GM12872 (cell line): ENCODE measurements at regions not wholly inside any gene's neighbourhood (a gene's known extent, or its start where the extent isn't known, plus 50 kb on each side); places are given as distances from the start of the nearest gene placed in this dataset.

Source experiments
- TF ChIP-seq, protein P1 (sequence below): IDR thresholded peaks from 3 replicates; pipeline ENCODE4 v1.5.1; 2011; ENCODE audit warnings: low read depth, mild to moderate bottlenecking, low read length, moderate library complexity; ENCODE audit not compliant: insufficient read depth

DNA sequence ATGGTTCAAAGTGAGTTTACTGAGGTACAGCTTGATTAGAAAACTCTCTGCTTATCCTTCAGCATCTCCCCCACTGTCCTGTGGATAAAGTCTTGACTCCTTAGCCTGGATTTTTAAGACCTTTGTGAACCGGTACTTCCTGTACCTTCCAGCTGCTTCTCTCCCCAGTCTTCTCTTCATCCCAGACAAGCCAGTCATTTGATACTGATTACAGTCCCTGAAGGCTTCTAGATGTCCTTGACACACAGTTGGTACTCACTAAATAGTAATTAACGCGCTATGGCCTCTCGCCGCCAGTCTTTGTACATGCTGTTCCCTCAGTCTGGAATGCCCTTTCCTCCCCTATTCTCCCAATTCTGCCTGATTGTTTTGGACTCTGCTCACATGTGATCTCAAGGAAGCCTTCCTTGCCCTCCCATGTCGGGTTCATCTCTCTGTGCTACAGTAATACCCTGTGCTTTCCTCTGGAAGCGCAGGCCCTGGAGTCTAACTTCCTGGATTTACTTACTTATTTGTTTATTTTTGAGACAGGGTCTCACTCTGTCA is 50.6 kb upstream of the PTGR2 start:
- TF ChIP-seq, protein P1, sequence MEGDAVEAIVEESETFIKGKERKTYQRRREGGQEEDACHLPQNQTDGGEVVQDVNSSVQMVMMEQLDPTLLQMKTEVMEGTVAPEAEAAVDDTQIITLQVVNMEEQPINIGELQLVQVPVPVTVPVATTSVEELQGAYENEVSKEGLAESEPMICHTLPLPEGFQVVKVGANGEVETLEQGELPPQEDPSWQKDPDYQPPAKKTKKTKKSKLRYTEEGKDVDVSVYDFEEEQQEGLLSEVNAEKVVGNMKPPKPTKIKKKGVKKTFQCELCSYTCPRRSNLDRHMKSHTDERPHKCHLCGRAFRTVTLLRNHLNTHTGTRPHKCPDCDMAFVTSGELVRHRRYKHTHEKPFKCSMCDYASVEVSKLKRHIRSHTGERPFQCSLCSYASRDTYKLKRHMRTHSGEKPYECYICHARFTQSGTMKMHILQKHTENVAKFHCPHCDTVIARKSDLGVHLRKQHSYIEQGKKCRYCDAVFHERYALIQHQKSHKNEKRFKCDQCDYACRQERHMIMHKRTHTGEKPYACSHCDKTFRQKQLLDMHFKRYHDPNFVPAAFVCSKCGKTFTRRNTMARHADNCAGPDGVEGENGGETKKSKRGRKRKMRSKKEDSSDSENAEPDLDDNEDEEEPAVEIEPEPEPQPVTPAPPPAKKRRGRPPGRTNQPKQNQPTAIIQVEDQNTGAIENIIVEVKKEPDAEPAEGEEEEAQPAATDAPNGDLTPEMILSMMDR: no peak

DNA sequence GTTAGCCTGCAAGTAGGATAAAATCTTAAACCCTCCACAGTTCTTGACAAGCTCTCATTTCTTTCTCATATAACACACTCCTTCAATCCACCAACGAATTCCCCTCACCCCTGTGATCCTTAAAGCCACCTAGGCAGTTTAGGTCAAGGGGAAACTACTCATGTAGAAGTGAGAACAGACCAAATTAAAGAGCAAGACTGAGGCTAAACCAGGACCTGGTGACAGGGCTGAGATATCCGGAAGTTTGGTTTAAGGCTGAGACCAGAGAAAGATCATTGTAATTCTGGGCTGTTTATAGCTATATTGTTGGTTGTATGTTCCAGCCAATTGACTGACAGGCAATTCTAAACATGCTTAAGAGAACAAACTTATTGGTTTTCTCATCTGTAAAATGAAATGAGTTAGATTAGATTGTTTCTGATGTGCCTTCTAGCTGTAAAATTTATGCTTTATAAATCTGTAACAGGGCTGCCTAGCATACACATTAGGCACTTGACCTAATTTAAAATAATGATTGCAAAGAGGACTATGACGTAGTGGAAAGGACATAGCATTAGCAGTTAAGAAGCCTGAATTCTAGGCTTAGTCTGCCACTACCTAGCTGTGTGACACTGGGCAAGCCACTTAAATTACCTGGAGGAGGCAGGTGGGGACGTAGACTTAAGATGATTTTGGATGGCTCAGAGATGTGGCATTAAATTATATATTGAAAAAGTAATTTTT is 53.9 kb upstream of the PTGR2 start:
- TF ChIP-seq, protein P1: no peak

DNA sequence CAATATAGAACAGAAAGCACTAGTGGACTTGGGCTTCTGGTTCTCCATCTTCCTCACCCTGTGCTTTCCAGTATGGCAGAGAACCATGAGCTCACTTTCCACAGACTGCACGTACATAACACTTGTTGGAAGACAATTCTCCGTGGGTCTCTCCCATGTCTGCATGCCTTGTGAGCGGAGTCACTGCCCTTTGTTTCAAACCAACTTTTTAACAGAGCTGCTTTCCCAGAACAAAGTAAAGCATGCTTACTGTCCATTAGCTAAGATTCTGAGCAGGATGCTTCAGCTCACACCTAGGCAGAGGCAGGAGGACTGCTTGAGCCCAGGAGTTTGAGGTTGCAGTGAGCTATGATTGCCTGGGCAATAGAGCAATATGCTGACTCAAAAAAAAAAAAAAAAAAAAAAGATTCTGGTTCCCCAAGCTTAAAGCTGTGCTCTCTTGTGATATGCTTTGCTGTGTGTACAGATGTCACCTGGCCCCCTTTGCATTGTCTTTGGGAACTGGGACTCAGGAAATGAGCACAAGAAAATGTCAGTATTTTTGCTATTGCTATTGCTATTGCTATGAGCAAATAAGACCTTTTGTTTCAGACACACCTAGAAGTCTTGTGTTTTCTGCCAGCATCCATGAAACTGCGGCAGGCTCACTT is 54.6 kb upstream of the PTGR2 start:
- TF ChIP-seq, protein P1: no peak

DNA sequence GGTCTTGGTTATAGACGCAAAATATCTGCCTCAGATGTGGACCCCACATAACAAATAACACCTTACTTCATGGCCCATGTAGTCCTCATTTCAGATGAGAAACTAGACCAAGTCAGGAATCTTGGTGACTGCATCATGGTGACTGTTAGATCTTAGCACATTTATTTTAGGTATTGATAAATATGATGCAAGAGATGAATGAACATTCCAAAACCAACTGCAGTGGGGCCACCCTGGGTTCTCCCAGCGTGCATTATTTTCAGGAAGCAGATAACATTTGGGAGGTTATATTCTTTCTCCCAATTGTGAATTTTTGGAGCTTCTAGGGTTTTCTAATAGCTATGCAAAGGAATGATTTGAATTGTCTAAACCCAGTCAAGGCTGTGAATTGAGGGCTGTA is 55.2 kb upstream of the PTGR2 start:
- TF ChIP-seq, protein P1: no peak

DNA sequence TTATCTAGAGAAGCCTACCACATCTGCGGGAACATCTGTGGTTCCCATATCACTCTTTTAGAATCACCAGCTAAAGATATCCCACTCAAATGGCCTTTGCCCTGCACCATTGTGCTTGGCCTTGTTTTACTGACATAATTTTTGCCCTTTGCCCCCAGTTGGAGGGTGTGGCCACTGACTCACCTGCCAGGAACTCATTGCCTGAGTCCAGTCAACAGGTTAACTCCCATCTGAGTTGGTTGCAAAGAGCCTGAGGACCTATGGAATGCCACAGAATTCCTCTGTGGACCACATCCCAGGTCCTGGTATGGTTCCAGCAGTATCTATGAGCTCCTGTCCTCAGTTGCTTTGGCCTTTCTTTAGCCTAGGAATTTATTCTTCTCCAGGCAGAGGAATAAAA is 55.7 kb upstream of the PTGR2 start:
- TF ChIP-seq, protein P1: no peak

DNA sequence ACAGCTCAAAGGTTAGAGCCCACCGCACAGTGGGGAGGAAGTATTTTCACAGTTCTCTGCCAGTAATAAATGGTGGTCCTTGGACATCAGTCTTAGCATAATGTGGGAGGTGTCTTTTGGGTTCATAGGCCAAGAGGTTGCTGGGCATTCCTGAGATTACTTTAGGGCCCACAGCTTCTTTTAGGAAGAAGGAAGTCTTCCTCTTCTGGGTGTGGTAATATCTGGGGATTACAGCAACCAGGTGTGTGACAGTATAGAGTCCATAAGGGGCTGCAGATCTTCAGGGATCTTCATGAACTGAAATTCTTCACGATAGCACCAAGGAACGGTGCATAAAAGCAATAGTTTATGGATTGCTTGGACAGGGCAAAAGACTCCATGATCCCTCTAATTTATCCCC is 56.2 kb upstream of the PTGR2 start:
- TF ChIP-seq, protein P1: no peak

DNA sequence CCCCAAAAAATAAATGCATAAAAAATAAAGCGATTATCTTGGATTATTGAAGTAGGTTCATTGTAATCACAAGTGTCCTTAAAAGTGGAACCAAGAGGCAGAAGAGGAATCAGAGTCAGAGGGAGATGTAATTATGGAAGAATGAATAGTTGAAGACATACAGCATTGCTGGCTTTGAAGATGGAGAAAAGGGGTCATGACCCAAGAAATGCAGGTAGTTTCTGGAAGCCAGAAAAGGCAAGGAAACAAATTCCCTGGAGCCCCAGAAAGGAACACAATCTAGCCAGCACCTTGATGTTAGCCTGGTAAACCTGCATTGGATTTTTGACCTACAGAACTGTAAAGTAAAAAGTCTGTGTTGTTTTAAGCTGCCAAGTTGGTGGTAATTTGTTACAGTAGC is 57.5 kb upstream of the PTGR2 start:
- TF ChIP-seq, protein P1: no peak
